Stimulated activated CD4-positive, alpha-beta T cell treated with anti-CD3 and anti-CD28 coated beads, Interleukin-4, amount 100 ng/mL, for 1 hour (primary cell): ENCODE measurements at regions not wholly inside any gene's neighbourhood (a gene's known extent, or its start where the extent isn't known, plus 50 kb on each side); places are given as distances from the start of the nearest gene placed in this dataset.

Experiments
- DNase-seq: peaks from one replicate; pipeline ENCODE4 v3.0.0-alpha.2; 2020

DNA sequence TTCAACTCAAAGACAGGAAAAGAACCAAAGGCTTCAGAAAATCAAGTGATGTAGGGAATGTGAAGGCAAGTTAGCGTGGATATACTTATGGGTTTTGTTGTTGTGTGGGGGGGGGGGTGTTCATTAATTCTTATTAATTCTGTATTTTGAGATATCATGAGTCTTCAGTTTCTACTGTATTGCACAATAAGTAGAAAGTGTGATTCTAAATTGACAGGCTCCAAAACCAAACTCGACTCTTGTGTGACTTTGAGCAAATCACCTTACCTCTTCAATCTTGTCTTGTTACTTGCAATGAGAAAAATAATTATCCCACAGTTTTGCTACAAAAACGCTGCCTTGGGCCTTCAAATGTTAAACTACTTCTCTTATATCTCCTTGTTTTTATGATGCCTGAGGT is 453.9 kb upstream of the GOT2 start:
- DNase-seq = no peak

GRCh38 chr16:59181821-59182420 is 447.8 kb upstream of the GOT2 start:
- no peak for DNase-seq

DNA sequence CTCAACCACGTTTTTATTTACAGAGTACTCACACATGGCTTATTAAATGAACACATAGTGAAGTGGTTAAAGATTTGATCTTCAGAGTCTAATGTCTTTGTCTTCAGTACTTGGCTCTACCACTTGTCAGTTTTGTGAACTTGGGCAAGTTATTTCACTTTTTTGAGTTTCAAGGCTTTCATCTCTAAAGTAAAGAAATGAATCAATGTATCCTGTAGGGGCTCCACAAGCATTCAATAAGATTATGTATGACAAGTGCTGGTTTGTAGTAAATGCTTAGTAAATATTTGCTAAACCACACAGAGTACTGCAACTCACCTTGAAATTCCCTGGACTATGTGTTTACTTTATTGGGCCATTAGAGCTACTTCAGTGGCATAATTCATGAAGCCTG is 446.0 kb upstream of the GOT2 start:
- DNase-seq = no peak

DNA sequence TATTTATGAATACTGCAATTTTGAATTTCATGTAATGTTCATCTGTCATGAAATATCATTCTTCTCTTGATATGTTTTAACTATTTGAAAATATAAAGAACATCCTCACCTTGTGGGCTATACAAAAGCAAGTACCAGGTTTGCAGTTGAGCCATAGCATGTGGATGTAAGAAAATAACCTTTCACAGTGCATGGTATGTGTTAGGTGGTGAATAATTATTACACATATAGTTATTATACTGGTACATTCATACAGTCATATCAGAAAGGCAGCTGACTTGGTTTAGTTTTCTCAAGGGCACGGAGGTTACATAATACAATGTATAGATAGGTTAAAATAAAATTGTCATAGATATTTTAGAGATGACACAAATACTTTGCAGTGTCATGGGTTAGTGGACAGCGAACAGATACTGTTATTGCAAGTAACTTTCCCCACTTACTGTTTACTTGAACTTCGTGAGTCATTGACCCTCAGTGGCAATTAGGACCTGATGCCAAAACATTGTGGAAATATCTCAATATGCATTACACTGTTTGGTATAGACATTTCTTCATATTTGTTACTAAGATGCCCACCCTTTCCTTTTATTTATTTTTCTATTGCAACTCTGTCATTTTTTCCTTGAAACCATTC is 445.4 kb upstream of the GOT2 start:
- DNase-seq = no peak

DNA sequence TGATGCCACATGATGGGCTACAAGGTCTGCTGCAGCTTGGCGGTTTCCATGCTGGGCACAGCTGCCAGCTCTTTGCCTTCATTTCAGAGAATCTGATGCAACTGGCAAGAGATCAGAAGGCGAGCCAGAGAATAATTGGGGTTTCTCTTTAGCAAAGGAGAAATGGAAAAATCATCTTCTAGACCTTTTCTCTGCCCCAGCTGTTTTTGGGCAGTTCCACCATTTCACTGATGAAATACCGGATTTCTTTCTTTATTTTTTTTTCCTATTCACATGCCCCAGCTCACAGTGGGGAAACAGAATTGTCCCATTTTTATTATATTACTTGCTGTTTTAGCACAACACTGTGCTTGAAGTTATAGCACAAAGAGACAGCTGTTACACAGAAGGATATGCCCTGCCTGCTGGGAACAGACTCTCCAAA is 439.3 kb upstream of the GOT2 start:
- DNase-seq = no peak

- no peak for DNase-seq
Measured at GRCh38 chr16:59170099-59170712, 436.1 kb upstream of the GOT2 start.

GRCh38 chr16:59169168-59169567 is 435.1 kb upstream of the GOT2 start:
- no peak for DNase-seq

GRCh38 chr16:59168461-59169114 is 434.5 kb upstream of the GOT2 start:
- DNase-seq = no peak

DNA sequence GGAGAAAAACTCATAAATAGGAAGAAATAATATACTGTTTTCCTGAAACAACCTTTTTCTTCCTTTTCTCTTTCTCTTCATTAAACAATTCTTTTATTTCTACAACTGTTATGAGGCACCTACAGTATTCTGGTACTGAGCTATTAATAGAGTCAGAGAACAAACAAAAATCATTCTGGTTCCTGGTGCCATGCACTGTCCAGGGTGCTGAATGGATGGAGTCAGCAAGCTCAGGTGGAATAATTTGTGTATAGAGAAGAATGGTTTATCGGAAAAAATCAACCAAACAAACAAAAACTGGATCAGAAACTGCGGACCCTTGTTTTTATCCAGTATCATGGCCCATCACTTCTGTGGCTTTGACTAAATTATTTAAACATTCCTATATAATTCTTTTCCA is 430.3 kb upstream of the GOT2 start:
- DNase-seq = no peak

DNA sequence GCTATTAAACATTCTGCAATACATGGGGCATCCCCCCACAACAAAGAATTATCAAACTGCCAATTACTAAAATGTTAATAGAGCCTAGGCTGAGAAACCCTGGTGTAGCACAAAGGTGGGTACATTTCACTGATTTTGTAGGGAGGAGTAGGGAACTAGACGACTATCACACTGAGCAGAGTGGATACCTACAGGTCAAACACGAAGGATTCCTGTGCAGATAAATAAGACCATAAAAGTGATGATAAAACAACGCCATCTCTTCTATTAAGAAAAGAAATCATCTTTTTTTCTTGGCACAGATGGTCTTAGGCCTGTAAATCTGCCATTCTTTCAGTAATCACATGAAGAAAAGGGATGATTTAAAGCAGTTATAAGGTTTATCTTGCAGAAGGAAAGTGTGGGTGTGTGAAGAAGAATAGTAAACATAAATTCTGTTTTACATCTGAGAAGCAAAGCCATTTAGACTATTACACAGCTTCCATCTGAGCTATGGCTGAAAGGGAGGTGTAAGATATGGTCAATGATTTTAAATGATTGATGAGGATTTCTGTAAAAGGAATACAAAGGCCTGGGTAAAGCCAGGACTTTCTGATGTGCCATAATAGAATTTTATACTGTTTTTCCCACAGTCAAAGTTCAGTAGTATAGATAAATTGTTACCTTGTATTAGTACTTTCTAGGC is 429.4 kb upstream of the GOT2 start:
- DNase-seq = no peak

DNA sequence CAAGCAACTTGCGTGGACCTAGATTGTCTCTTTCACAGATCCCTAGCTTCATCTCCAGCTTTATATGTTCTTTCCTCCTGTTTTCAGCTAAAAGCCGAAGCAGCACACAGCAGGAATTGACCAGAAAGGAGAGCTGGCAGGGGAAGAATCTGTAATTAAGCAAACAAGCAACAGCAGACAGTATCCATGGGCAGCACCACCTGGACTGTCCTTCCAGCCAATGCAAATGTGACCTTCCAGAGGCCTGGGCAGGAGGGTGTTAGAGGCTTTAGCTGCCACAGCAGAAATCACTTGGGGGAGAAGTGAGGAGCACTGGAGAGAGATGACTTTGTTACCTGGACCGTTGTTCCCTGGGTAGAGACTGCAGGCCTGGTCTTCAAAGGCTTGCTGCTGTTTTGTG is 427.6 kb upstream of the GOT2 start:
- no peak for DNase-seq

DNA sequence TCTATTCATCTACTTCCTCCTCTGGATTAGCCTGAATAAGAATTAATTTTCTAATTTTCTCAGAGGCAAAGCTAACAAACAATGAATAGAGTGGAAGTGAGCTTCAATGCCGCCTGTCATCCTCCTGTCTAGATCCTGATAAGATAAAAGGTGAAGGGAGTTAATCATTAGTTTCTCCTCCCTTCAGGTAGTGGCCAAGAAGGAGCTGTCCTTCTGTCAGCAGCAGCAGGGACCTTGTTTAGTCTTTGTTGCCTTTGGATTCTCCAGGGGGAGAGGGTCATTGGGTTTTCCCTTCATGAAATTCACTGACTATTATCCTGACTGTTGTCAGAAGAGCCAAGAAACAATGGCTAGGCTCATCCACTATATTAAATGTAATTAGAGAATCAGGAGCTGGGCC is 420.2 kb upstream of the GOT2 start:
- DNase-seq = no peak

- DNase-seq = no peak
Measured at GRCh38 chr16:59148769-59149155, 414.6 kb upstream of the GOT2 start.

DNA sequence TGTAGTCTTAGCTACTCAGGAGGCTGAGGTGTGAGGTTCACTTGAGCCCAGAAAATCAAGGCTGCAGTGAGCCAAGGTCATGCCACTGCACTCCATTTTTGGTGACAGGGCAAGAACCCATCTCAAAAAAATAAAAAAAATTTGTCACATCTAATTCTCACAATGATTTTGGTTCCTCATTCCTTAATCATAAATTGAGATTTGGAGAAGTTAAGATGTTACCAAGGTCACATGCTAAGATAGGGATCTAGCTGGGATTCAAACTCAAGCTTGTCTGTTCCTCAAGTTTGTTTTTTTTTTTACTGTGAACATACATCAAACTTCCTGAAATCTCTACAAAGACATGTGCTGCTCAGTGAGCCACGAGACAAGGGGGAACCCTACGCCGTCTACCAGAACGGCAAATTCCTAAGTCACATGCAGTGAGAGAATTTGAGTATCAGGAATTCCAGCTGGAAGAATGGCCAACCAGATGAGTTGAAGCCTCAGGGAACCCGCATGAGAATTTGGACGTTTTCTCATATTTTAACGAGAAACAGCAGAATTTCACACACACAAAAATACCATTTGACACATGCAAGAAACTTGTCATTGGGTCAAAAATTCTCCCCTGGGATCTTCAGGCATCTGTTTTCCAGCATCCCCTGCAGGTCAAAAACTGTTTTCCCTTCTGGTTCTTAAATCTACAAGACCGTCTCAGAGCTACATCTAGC is 414.1 kb upstream of the GOT2 start:
- DNase-seq = no peak

DNA sequence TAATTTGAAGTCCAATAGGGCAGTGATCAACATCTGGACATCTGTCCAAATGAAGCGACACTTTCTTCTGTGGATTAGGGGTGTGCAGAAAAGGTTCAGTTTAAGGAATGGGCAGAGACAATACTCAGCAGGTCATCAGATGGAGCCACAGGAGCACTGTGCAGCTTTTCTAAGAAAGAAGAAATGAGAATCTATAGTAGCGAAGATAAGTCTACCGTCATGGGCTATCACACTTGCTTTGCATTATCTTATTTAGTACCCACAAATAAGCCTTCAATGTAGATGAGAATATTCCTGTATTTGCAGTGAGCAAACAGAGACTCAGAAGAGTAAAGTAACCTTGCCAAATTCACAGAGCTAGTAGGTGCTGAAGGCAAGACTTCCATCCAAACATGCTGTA is 412.0 kb upstream of the GOT2 start:
- no peak for DNase-seq

- DNase-seq = no peak
Measured at GRCh38 chr16:59144841-59145240, 410.7 kb upstream of the GOT2 start.

- no peak for DNase-seq
Measured at GRCh38 chr16:59144326-59144725, 410.2 kb upstream of the GOT2 start.

DNA sequence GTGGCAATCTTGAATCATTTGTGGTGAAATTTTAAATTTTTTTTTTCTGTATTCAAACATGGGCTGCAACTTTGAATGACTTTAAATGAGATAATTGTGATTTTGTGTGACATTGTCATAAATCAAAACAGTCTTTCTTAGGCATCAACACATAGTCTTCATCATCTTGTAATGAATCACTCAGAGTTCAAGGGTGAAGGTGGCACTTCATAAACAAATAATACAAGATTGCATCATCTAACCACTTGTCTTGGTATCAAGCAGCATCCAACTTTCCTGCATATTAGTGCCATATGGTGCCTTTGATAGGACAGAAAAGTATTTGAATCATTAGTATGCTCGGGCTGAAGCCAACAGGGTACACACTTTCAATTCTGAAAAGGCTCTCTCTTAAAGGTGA is 392.4 kb upstream of the GOT2 start:
- no peak for DNase-seq

GRCh38 chr16:59124056-59124455 is 389.9 kb upstream of the GOT2 start:
- no peak for DNase-seq

DNA sequence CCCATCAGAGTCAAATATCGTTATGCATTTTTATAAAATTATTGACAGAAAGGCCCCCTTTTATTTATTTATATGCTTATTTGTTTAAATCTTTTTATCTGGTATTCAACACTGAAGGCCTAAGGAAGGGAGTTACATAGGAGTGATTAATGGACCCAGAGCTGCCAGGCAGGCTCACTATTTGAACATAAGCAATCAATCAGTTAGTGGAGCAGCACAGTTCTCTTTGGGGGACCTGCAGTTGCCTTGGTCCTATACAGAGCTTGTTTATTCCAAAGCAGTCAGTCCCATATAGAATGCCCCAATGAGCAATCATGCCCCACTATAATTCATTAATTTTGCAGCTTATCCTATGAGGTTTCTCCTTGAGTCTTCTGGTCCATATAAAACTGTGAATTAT is 389.4 kb upstream of the GOT2 start:
- no peak for DNase-seq

GRCh38 chr16:59122262-59122537 is 388.1 kb upstream of the GOT2 start:
- no peak for DNase-seq

DNA sequence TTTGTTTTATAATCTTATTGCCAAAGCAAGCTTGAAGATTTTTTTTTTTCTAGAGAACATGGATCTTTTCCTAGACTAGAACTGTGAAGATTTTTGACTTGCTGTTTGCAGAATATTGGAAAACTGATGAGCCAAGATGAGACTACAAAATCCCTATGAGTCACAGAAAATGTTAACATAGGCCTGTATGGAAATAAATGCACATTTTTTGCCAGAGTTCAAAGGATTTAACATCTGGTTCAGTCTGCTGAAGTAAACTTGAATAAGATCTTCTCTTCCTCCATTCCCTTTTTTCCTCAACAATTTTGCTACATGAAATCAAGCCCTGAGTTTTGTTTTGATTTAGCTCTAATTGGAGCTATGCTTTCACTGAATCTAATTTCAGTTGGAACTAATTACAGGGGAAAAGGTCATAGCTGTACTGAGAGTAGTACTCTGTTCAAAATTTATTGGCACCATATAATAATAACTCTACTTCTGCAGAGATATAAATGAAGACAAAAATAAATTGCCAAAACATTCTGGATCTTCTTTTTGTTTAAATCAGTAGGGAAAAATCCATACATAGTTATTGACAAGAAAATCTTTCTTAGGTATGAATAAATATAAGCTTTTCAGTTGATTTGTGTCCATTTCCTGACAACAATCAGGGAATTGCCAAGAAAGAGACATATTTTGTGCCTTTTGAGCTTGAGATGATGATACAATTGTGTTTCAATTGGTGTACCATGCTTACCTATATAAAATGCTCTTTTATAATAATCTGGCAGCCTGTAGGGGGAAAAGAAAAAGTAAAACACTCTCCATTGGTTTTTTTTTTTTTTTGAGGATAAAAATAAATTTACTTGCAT is 387.5 kb upstream of the GOT2 start:
- no peak for DNase-seq
